GM12872 (cell line): ENCODE measurements at regions not wholly inside any gene's neighbourhood (a gene's known extent, or its start where the extent isn't known, plus 50 kb on each side); places are given as distances from the start of the nearest gene placed in this dataset.

ENCODE experiments used
- TF ChIP-seq, protein P1 (sequence below): IDR thresholded peaks from 3 replicates; pipeline ENCODE4 v1.5.1; 2011; ENCODE audit warnings: low read depth, mild to moderate bottlenecking, low read length, moderate library complexity; ENCODE audit not compliant: insufficient read depth

DNA sequence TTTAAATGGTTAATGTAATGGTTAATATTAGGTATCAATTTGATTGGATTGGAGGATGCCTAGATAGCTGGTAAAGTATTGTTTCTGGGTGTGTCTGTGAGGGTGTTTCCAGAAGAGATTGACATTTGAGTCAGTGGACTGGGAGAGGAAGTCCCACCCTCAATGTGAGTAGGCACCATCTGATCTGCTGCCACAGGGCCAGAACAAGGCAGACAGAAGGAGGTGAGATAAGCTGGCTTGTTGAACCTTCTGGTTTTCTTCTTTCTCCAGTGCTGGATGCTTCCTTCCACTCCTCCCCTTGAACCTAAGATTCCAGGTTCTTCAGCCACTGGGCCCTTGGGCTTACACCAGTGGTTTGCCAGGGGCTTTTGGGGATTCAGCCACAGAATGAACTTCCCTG, 756.5 kb upstream of the LRFN5 start:
- TF ChIP-seq, protein P1, sequence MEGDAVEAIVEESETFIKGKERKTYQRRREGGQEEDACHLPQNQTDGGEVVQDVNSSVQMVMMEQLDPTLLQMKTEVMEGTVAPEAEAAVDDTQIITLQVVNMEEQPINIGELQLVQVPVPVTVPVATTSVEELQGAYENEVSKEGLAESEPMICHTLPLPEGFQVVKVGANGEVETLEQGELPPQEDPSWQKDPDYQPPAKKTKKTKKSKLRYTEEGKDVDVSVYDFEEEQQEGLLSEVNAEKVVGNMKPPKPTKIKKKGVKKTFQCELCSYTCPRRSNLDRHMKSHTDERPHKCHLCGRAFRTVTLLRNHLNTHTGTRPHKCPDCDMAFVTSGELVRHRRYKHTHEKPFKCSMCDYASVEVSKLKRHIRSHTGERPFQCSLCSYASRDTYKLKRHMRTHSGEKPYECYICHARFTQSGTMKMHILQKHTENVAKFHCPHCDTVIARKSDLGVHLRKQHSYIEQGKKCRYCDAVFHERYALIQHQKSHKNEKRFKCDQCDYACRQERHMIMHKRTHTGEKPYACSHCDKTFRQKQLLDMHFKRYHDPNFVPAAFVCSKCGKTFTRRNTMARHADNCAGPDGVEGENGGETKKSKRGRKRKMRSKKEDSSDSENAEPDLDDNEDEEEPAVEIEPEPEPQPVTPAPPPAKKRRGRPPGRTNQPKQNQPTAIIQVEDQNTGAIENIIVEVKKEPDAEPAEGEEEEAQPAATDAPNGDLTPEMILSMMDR: no peak

DNA sequence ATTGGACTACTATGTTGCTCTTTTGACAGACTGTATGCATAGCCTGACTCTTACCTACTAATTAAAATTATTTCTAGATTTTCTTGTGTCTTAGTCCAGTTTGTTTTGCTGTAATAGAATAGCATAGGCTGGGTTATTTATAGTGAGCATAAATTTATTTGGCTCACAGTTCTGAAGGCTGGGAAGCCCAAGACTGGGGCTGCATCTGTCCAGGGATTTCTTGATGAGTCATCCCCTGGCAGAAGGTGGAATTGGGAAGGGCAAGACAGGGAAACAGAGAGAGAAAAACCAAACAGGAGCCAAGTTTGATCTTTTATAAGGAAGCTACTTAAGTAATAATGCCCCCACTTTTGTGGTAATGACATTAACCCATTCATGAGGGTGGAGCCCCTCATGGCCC, 759.2 kb upstream of the LRFN5 start:
- TF ChIP-seq, protein P1: no peak

DNA sequence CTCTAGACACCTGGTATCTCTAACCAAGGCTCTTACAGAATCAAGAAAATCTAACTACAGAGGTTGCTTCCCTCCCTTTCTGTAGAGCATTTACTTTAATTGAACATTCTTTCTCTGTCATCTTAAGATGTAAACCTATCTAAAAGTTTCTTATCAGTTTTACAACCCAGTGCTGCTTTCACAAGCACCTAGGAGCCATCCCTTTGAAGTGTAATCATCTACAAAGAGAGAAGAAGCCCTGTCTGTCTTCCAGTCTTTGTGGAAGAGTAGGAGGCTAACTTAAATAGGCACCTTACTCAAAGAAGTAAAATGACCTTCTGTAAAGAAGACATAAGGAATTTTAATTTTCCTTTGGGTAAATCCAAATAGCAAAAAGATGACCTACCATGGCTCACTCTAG, 763.9 kb upstream of the LRFN5 start:
- TF ChIP-seq, protein P1: no peak

DNA sequence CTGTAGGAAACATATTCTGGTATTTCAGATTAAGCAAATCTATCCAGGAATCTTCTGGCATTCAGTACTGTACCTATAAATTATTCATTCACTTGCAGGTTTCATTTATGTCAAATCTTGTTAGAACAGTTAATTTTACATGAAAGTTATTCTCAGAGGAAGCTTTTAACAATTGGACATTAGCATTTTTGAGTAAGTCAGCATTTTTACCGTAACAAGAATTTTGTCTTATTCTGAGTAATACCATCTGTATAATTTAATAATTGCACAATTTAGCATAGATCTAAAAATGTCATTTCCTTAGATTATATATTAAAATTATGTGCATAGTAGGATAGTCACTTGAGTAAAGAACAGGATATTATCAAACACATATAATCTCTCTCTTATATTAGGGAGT, 764.8 kb upstream of the LRFN5 start:
- TF ChIP-seq, protein P1: no peak

DNA sequence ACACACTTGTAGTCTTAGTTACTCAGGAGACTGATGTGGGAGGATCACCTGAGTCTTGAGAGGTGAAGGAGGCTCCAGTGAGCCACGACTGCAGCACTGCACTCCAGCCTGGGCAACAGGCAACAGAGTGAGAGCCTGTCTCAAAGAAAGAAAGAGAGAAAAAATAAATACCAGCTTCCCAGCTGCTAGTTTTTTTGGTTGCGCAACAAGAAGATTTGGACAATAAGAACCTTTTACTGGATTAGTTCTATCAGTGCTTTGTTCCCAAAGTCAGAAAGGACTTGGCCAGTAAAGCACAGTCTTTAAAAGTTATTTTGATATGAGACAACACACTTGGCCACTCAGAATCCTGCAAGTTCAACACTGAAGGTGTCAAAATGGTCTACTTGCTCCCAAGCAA, 768.1 kb upstream of the LRFN5 start:
- TF ChIP-seq, protein P1: no peak

DNA sequence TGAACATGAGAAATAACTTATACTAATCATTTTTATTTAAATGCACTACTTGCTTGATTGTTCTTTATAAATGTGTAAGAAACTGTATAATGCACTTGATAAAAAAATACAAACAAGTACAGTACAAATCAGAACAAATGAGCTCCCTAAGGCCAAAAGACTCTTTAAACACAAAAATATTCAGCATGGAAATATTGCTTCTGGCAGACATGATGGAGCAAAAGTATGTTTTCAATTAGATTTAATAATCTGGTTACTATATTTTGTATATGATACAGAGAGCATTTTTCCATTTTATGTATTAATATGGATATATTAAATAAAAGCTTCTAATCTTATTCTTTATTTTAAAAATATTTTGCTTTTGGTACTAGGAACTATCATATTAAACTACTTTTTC, 800.2 kb upstream of the LRFN5 start:
- TF ChIP-seq, protein P1: no peak

DNA sequence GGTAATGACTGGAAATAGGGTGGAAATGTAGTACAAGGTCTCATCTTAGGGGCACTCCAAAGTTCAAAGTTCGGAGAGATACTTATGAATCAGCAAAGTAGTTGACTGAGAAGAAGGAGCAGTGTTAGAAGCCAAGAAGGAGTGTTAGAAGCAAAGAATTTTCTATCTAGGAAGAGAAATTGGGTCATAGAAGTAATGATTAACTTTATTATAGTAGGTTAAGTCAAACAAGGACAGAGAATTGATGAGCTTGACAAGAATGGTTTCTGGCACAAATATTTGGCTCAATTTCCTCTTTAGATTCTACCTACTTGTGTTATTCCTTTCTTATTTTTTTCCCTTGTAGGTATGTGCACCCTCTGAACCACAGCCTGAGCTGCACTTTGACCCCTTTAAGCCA, 810.5 kb upstream of the LRFN5 start:
- TF ChIP-seq, protein P1: no peak

DNA sequence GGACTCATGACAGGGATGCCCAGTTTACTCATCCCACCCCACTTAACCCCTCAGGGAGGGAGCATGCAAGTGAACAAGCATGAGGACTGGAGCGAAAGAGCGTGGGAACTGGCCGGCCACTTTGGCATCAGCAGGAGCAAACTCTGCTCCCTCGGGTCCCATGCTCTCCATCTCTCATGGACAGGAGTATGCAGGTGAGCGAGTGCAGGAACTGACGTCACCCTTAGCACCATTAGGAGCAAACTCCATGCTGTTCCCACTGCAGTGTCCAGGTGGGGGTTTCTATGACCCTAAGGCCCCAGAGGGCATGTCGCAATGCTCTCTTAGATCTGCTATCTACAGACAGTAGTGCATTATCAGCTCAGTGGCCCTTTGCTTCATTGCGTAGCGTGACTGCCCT, 821.8 kb upstream of the LRFN5 start:
- TF ChIP-seq, protein P1: no peak
